GM18907 (cell line): ENCODE measurements at regions not wholly inside any gene's neighbourhood (a gene's known extent, or its start where the extent isn't known, plus 50 kb on each side); places are given as distances from the start of the nearest gene placed in this dataset.
"Not testable (repeated sequence)": the region's sequence is repeated elsewhere in the genome, so short reads cannot be mapped to it uniquely, and the experiment has no call there.

Source experiments
- ATAC-seq: cut with Tn5 transposase; IDR thresholded peaks from one replicate; pipeline ENCODE4 v1.9.1; 2021; ENCODE audit warnings: mild to moderate bottlenecking, moderate library complexity; ENCODE audit not compliant: unreplicated experiment

DNA sequence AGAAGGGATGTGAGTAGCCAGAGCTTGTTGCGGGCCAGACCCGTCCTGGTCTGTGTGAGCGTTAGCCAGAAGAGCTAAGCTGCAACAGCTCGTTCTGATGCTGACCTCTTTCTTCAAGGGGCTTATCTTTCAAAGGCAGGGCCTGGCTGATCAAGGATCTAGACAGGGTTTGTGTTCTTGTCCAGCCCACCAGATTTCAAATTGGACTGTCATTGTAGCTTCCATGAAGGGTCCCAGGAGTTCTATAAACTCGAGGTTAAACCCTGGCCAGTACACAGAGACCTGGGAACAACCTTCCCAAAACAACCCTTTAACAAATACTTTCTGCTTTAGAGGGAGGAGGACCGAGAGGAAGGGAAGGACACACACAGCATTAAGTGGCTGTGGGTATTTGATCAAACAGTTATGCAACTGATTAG is 153.0 kb upstream of the TUT7 start:
- ATAC-seq, result no peak

DNA sequence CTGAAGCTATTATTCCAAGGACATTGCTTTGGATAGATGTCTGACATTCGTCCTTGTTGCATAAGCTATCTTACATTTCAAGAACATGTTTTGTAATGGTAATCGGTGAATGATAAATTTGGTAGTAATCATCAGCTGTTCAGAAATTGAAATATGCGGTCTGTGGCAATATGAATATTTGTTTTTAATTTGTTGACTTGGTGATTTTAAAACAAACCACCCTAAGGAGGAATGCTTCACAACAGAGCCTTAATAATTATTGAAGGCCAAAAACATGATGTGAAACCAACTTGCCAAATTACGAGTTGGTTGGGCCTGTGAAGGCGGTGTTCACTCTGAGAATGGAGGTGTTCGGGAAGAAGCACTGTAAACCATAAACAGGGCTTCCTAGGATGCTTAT is 149.7 kb upstream of the TUT7 start:
- no peak for ATAC-seq

DNA sequence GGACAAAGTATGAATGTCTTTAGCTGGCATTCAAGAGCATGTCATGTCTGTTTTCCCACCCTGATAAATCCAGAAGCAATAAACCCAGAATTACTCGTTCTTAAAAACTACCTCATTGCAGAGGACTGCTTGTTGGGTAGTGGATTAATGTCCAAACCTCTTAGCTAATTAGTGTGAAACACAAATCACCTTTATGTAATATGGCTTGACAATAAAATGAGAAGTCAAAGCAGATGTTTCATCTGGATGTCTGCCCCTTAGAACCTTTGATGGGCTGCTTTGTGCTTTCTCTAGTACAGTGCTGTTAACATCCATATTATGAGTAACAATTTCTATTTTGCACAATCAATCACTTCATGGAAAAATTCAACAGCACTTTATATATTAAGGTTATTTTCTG is 149.1 kb upstream of the TUT7 start:
- no peak for ATAC-seq

DNA sequence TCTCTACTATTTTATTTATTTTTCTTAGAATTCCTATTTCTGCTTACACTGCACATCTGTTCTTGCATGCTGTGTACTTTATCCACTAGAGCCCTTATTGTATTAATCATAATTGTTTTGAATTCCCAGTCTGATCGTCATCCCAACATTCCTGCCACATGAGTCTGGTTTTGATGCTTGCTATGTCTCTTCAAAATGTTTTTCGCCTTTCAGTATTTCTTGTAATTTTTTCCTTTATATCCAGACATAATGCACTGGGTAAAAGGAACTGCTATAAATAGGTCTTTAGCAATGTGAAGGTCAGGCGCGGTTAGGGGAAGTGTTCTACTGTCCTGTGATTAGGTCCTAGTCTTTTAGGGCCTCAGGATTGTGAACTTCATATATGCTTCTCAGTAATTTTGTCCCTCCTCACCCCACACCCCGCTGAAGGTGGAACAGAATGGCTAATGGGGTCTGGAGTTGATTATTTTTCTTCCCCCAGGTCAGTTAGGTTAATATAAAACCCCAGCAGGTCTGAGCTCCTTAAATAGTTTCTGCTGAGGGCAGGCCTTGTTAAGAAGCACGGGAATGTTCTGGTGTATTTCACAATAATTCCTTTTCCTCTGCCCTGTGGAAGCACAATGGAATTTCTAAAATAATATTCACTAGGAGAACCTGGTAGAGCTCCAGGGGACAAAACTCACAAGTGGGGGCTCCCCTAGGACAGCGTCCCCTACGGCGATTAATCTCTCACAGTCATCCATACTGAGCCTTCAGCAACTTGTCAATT is 146.6 kb upstream of the TUT7 start:
- ATAC-seq, result no peak

DNA sequence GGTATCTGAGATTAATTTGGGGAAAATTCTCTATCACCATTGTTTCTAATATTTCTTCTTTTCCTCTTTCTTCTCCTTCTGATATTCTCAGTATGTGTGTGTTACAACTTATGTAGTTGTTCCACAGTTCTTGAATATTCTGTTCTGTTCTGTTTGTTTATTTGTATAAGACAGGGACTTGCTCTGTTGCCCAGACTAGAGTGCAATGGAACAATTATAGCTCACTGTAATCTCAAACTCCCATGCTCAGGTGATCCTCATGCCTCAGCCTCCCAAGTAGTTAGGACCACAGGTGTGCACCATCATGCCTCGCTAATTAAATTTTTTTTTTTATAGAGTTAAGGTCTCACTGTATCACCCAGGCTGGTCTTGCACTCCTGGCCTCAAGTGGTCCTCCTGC is 145.8 kb upstream of the TUT7 start:
- ATAC-seq, result no peak

DNA sequence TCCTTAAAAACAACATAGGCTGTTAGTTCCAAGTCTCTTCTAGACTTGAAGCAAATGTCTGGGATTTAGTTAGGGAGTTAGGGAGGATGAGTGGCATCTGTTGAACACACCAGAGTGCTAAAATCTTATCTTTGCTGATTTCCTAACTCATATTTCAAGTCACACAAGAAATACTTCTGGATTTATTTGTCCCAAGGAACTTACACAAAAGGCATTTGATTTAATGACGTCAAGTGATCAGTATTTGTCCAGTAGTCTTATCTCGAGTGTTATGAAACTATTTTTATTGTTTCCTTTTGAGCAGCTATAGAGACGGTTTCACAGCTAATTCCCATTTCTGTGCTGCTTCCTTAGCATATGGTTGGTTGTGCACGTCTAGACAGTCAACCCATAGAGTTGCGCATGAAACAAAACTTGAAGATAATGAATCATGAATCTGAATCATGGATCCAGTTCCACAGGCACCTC is 140.5 kb upstream of the TUT7 start:
- ATAC-seq, result no peak

DNA sequence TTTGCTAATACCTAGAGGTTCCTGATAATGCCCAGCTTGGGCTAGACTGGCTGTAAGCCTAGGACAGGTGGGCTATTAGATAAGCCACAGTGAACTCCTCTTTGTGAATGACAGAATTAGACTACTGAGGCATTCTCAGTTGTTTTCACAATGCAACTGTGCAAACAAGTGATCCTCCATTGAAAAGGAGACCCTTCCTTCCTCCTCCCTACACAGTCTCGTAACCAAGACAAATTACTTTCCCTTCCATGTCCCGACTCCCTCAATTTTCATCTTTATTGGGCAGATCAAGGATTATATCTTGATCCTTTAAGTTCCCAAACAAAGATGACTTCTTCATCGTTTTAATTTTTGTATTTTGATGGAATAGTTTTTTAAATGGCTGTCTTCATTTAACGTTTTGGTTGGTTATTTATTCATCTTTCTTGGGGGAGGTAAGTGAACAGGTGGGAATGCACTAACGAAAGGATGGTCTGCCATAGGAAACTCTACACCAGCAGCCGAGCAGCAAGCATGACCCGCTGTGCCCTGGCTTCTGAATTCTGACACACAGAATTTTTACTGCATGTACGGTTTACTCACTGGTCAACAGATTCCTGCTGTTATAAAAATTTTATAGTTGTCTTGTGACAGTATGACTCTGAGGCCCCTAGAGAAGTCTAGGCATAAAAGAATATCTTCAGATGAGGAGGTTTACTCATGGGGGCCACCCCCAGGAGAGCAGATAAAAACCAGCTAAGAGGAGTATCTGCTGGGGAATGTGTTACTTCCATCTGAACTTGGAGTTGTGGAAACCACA is 137.5 kb upstream of the TUT7 start:
- no peak for ATAC-seq

DNA sequence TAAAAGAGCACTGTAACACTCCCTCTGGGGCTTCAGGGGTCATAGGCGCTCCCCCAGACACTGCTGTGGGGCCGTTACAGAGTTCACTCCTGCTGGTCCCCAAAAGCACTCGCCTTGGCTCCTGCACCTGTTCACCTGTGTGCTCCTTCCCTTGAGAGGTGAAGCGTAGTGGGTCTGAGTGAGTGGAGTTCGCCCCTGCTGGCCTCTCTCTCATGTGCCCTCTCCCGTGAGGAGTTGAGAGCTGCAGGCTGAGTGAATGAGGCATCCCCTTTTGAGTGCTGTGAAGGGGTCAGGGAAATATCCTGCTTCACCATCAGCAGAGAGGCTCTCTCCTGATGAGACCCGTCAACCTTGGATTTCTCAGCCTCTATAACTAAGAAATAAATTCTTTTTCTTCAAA is 134.6 kb upstream of the TUT7 start:
- no peak for ATAC-seq

DNA sequence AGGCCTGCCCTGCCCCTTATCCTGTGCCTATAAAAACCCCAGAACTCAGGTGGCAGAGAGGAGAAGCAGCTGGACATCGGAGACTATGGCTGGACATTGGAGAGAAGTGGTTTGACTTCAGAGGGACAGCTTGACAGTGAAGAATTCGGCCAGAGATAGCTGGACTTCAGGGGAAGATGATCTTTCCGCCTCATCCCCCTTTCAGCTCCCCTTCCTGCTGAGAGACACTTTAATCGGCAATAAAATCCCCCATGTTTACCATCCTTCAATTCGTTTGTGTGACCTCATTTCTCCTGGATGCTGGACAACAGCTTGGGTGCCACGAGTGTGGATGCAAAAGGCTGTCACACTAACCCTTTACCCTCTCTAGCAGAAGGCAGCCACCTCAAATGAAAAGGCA is 134.1 kb upstream of the TUT7 start:
- ATAC-seq, result no peak

DNA sequence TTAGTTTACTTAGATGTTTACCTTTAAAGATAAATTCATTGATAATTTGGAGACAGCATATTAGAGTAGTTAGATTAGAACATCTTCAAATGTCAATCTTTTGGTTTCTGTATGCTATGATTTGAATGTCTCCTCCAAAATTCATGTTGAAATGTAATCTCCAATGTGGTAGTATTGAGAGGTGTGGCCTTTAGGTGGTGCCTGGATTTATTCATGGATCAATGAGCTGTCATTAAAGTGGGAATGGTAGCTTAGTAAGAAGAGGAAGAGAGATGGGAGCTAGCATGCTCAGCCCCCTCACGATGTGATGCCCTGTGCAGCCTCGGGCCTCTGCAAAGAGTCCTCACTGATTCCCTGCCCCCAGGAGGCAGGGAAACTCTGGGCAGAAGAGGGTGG is 133.6 kb upstream of the TUT7 start:
- no peak for ATAC-seq

DNA sequence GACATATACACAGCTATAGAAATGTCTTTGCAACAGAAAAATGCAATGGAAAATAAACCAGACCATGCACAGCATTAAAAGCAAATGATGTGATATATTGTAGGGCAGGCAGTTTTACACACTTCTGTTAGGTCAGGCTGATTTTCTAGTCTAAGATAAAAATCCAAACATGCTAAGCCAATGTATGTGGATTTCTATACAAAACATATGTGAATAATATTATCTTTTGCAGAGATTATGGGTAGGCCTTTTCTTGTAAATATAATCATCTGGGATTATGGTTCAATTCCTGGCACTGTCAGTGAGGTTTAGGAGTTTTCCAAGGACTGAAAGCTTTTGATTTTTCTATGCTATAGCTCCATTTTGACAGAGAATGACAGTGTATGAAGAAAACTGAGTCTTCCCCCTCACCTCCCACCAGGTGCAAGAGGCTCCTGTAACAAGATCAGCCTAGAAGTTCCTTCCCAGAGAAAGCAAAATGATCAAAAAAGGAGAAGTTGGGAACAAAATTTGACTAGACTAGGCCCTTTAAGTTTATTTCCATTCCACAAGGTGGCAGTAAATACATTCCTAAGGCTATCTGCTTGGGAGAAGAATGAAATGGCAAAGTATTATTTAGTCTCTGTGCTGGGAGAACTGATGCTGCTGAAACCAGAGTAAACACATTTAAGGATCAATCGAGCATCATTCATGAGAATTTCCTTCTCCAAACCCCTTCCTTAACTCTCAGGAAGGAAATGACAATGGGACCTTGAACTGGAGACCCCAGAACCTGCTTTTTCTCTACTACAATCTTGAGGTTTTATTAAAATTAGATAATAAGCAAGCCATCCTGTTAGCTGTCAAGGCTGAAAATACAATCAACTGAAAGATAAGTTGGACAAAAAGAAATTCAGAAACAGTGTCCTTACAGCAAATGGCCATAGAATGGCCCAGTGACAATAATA is 133.0 kb upstream of the TUT7 start:
- ATAC-seq, result no peak

DNA sequence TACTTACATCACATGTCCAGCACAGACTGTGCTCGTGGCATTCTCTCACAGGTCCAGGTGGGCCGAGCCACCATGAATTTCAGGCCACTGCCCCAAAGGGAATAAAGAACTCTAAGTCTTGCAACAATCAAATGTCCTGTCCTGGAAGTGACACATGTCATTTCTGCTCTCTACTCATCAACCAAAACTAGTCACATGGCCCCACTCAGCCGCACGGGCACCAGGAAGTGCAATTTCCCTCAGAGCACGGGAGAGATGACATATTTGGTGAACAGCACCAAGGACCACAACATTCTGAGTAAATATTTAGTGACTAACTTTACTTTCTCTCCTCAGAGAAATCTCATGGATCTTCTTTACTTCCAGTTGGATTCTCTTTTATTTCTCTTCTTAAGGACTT is 131.1 kb upstream of the TUT7 start:
- peak; percentile 79 for ATAC-seq

DNA sequence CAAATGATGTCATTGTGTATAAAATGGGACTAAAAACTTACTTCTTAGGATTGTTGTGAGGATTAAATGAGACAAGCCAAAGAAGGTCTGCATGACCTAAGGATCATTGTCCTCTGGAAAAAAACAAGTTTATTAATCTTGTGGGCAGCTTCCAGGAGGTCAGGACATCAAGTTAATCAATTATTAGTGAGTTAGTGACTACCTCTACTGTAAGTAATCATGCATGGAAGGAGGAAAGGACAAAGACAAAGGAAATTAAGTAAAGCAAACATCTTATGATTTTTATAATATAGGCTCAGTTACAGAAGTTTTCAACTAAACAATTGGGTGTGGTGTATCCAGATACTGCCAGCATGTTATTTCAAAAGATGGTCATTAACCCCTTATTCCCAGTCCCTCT is 129.3 kb upstream of the TUT7 start:
- no peak for ATAC-seq

DNA sequence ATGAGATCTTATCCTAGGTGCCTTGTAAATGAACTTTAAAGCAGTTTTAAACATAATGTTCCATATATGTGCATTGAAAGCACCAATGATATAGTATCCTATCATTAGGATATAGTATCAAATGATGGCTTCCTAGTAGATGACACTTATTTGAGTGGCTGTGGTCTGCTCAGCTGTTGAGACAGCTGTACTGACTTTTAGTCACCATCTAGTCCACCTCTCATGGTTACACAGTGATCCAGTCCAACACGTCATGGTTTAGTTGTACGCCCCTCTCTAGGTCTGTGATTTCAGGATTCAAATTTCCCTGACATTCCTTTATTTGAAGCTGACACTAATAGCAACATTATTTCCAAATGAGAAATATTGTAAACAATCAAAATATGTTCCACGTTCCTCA is 127.3 kb upstream of the TUT7 start:
- ATAC-seq, result no peak

DNA sequence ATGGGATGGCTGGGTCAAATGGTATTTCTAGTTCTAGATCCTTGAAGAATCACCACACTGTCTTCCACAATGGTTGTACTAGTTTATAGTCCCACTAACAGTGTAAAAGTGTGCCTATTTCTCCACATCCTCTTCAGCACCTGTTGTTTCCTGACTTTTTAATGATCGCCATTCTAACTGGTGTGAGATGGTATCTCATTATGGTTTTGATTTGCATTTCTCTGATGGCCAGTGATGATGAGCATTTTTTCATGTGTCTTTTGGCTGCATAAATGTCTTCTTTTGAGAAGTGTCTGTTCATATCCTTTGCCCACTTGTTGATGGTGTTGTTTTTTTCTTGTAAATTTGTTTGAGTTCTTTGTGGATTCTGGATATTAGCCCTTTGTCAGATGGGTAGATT is 121.0 kb upstream of the TUT7 start:
- not testable (repeated sequence) for ATAC-seq

DNA sequence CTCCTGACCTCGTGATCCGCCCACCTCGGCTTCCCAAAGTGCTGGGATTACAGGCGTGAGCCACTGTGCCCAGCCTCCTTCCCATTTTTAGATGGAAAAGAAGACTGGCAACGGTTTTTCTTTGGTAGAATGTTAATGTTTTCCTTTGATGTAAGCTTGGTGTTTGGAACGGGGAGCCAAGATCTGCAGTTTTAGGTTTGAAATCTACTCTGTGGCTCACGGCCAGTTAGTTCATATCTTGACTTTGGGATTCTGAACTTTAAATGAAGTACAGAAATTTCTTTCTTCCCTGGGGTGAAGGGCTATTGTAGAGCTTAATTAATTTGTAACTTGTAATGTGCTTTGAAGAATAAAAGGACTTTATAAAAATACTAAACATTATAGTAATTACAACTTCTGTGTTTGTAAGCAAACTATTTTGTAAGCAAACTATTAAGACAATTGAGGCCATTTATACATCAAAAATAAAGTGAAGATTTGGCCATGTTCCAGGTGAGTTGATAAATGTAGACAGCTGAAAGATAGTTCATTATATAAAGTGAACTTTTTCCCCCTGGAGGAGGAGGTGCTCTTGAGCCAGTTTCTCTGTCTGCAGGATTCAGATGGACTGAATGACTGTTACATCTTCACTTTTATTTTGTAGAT is 117.1 kb upstream of the TUT7 start:
- no peak for ATAC-seq

DNA sequence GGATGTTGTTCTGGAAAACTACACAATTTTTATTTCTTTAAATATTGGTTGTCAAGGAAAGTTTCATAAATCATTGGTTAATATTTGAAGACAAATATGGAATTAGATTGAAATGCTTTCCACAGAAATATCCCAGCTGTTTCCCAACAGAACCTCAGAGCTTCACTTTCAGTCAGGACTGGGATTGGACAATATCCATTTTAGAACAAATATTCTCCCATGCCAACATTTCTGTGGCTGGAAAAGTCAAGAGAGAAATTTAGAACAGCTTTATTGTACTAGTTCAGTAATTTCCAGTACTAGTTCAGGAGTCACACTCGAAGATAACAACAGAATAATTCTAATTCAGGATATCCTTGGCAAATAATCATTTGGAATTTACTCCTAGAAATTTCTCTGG is 116.1 kb upstream of the TUT7 start:
- no peak for ATAC-seq

DNA sequence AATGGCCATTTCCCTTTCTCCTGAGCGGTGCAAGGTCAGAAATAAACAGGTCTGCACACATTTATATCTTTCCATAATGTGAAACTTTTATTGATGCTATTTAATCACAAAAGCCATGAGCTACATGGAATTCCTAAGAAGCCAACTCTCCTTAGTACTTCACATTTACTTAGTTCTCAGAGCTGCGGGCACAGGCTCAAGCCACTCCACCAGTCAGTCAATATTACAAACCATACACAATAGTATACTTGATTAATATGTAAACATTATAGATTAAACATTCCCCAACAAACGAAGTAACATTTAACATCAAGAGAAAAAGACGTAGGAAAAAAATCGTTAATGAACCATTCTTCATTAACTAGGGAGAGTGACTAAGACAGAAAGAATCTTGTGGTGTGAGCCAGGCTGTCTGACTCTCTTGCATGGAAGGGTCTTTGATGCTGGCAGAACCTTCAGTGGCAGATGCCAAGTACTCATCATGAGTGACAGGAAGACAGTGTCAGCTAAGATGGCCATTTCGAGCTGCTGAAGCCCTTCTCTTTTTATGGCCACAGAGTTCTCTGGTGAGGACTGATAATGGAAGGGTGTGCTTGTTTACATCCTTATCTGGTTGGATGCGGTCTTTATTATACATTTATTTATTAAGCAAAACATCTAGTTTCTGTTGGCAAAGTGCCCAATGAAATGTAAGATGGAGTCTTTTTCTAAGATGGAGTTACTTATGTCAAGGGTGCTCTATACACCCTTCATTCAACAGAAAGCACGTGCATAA is 115.5 kb upstream of the TUT7 start:
- ATAC-seq, result no peak

DNA sequence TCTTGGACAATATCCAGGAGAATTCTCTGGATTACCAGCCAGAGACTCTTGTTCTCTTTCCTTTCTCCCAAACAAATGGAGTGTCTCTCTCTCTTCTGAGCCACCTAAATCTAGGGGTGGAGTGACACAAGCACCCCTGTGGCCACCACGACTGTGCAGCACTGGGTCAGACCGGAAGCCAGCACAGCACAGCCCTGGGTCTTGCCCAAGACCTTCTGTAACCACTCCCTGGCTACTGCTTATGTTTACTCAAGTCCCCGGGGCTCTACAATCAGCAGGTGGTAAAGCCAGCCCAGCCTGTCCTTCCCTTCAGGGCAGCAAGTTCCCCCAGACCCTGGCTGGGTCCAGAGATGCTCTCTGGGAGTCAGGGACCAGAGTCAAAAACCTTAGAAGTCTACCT is 110.0 kb upstream of the TUT7 start:
- ATAC-seq, result no peak
